Neural progenitor cell (in vitro differentiated cells): ENCODE measurements at regions not wholly inside any gene's neighbourhood (a gene's known extent, or its start where the extent isn't known, plus 50 kb on each side); places are given as distances from the start of the nearest gene placed in this dataset.

Experiments used
- EZH2phosphoT487 ChIP-seq: fragments of 200-600 bp; sonication (generic); IDR thresholded peaks from 2 replicates; pipeline ENCODE4 v1.6.1; 2017; ENCODE audit warnings: antibody characterized with exemption
- TF ChIP-seq, protein P1 (sequence below): fragments of 200-600 bp; sonication (generic); IDR thresholded peaks from 2 replicates; pipeline ENCODE4 v1.5.1; 2017; ENCODE audit warnings: antibody characterized with exemption, mild to moderate bottlenecking

- TF ChIP-seq, protein P1, sequence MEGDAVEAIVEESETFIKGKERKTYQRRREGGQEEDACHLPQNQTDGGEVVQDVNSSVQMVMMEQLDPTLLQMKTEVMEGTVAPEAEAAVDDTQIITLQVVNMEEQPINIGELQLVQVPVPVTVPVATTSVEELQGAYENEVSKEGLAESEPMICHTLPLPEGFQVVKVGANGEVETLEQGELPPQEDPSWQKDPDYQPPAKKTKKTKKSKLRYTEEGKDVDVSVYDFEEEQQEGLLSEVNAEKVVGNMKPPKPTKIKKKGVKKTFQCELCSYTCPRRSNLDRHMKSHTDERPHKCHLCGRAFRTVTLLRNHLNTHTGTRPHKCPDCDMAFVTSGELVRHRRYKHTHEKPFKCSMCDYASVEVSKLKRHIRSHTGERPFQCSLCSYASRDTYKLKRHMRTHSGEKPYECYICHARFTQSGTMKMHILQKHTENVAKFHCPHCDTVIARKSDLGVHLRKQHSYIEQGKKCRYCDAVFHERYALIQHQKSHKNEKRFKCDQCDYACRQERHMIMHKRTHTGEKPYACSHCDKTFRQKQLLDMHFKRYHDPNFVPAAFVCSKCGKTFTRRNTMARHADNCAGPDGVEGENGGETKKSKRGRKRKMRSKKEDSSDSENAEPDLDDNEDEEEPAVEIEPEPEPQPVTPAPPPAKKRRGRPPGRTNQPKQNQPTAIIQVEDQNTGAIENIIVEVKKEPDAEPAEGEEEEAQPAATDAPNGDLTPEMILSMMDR: no peak
- TF ChIP-seq EZH2phosphoT487: no peak
These were observed 518.0 kb upstream of the SLC35B3 start for GRCh38 chr6:8953310-8953709.
